GM12878 (cell line): ENCODE measurements at regions not wholly inside any gene's neighbourhood (a gene's known extent, or its start where the extent isn't known, plus 50 kb on each side); places are given as distances from the start of the nearest gene placed in this dataset.

Source experiments
- ATAC-seq: fragments of 200-7000 bp; cut with Tn5 transposase; 3 replicates; pipeline ENCODE4 v1.9.1; 2020; ENCODE audit warnings: mild to moderate bottlenecking, moderate library complexity
- BruUV-seq: library from RNA; stranded (reverse); fragments of 400-500 nt; replicated peaks from 2 replicates; lab custom pipeline; 2021; lab: Mats Ljungman, UMichigan
- CTCF ChIA-PET: fragments of 300-600 bp; sonication (Branson Sonifier 250); formaldehyde crosslinking; extraction: SDS; loops from one replicate; lab custom pipeline; 2021; ENCODE audit warnings: inconsistent platforms; lab: Yijun Ruan, JAX
- POLR2A ChIA-PET: fragments of 350-600 bp; formaldehyde crosslinking; extraction: SDS; loops from one replicate; lab custom pipeline; 2021; ENCODE audit warnings: inconsistent platforms; lab: Charles Lee
- RAD21 ChIA-PET: fragments of 300-600 bp; sonication (Branson Sonifier 250); formaldehyde crosslinking; loops from one replicate; lab custom pipeline; 2023; ENCODE audit warnings: antibody characterized with exemption; ENCODE audit not compliant: unreplicated experiment; lab: Charles Lee
- SMC1A ChIA-PET: fragments of 300-600 bp; sonication (Branson Sonifier 250); formaldehyde crosslinking; loops from one replicate; lab custom pipeline; 2023; ENCODE audit not compliant: unreplicated experiment, uncharacterized antibody; lab: Charles Lee
- DNase-seq: peaks from one replicate; pipeline ENCODE4 v3.0.0-alpha.2; 2011; ENCODE audit warnings: low read depth, low spot score
- FAIRE-seq: peaks from 3 replicates; lab custom pipeline; 2011; peaks lifted over from hg19 to GRCh38; lab: Jason Lieb, UNC
- H2AFZ ChIP-seq: 2 replicates; pipeline ENCODE4 v1.6.0; 2011; ENCODE audit warnings: low read depth, low read length, control low read depth; ENCODE audit not compliant: control insufficient read depth
- H3K27ac ChIP-seq: 2 replicates; pipeline ENCODE4 v1.5.1; 2011; ENCODE audit warnings: control low read depth; ENCODE audit not compliant: control insufficient read depth, insufficient read depth
- H3K27me3 ChIP-seq, 2 experiments: replicated peaks in 1 of 2; 2 replicates each; pipeline versions ENCODE4 v1.6.0 to v1.6.1; 2011; ENCODE audit warnings: low read length in 1 of 2; ENCODE audit not compliant: control insufficient read depth in 2 of 2, insufficient read depth in 2 of 2
- H3K36me3 ChIP-seq, 2 experiments: 2 replicates each; pipeline ENCODE4 v1.5.1; 2011; ENCODE audit warnings: low read length in 1 of 2; ENCODE audit not compliant: control insufficient read depth in 2 of 2, insufficient read depth in 2 of 2
- H3K4me1 ChIP-seq: 2 replicates; pipeline ENCODE4 v1.6.1; 2011; ENCODE audit warnings: mild to moderate bottlenecking, low read length, moderate library complexity, mixed read lengths; ENCODE audit not compliant: control insufficient read depth, insufficient read depth
- H3K4me2 ChIP-seq: 2 replicates; pipeline ENCODE4 v1.6.0; 2011; ENCODE audit warnings: control low read depth; ENCODE audit not compliant: control insufficient read depth, insufficient read depth
- H3K4me3 ChIP-seq: fragments of 200-600 bp; sonication (generic); 2 replicates; pipeline ENCODE4 v1.5.1; 2016
- H3K79me2 ChIP-seq: 2 replicates; pipeline ENCODE4 v1.6.0; 2011; ENCODE audit warnings: low read length; ENCODE audit not compliant: control insufficient read depth, insufficient read depth
- H3K9ac ChIP-seq: 2 replicates; pipeline ENCODE4 v1.8.0; 2011; ENCODE audit warnings: low read length, control low read depth, mixed read lengths; ENCODE audit not compliant: control insufficient read depth, insufficient read depth
- H3K9me3 ChIP-seq: replicated peaks from 3 replicates; pipeline ENCODE4 v1.5.1; 2011; ENCODE audit warnings: mild to moderate bottlenecking, low read length; ENCODE audit not compliant: control insufficient read depth, insufficient read depth
- H4K20me1 ChIP-seq: 2 replicates; pipeline ENCODE4 v1.6.0; 2011; ENCODE audit not compliant: control insufficient read depth, insufficient read depth
- CREB1 ChIP-seq: IDR thresholded peaks from 2 replicates; pipeline ENCODE4 v1.6.1; 2012; ENCODE audit warnings: low read depth, mild to moderate bottlenecking, inconsistent platforms
- HCFC1 ChIP-seq: fragments of 150-350 bp; IDR thresholded peaks from 2 replicates; pipeline ENCODE4 v1.6.1; 2014; ENCODE audit warnings: low read length
- MTA3 ChIP-seq: IDR thresholded peaks from 2 replicates; pipeline ENCODE4 v1.6.1; 2012; ENCODE audit warnings: low read length, inconsistent platforms, borderline replicate concordance
- NRF1 ChIP-seq: conservative IDR thresholded peaks from 2 replicates; pipeline ENCODE4 v1.6.1; 2011; ENCODE audit warnings: mild to moderate bottlenecking, low read depth, low read length, improper control_type of control experiment
- SIN3A ChIP-seq: IDR thresholded peaks from 2 replicates; pipeline ENCODE4 v1.6.1; 2012; ENCODE audit warnings: low read depth, low read length, improper control_type of control experiment
- SP1 ChIP-seq: IDR thresholded peaks from one replicate; pipeline ENCODE4 v1.6.1; 2011; ENCODE audit warnings: low read depth, low read length
- SUZ12 ChIP-seq: fragments of 200-600 bp; sonication (generic); IDR thresholded peaks from one replicate; pipeline ENCODE4 v1.6.1; 2018; ENCODE audit warnings: antibody characterized with exemption, mild to moderate bottlenecking; ENCODE audit not compliant: unreplicated experiment
- ZZZ3 ChIP-seq: IDR thresholded peaks from 2 replicates; pipeline ENCODE4 v1.6.1; 2011; ENCODE audit warnings: low read depth; ENCODE audit not compliant: control insufficient read depth, insufficient read length
- WGBS: methylation state at CpG from one replicate; pipeline ENCODE4 v1.1.6; 2016; ENCODE audit warnings: low lambda C conversion rate; ENCODE audit not compliant: insufficient replicate concordance, insufficient coverage; ENCODE audit errors: missing lambda C conversion rate; 5-methylcytosine and 5-hydroxymethylcytosine counted together
- in situ Hi-C: fragments of 300-500 bp; cut with MboI; formaldehyde crosslinking; loops from 9 replicates; pipeline ENCODE4 v1.14.3; 2018; ENCODE audit warnings: mixed read lengths
- intact Hi-C: fragments of 100-400 bp; cut with micrococcal nuclease; formaldehyde crosslinking; loops from one replicate; pipeline ENCODE4 v1.14.2; 2022; ENCODE audit not compliant: unreplicated experiment
- TF ChIP-seq, protein P1 (sequence below): fragments of 450-650 bp; IDR thresholded peaks from 2 replicates; pipeline ENCODE4 v1.6.1; 2014; ENCODE audit warnings: mild to moderate bottlenecking
- TF ChIP-seq, protein P2 (sequence below): fragments of 450-650 bp; IDR thresholded peaks from 2 replicates; pipeline ENCODE4 v1.6.1; 2018; ENCODE audit warnings: mild to moderate bottlenecking, low read depth, moderate library complexity; ENCODE audit not compliant: partially characterized antibody

DNA sequence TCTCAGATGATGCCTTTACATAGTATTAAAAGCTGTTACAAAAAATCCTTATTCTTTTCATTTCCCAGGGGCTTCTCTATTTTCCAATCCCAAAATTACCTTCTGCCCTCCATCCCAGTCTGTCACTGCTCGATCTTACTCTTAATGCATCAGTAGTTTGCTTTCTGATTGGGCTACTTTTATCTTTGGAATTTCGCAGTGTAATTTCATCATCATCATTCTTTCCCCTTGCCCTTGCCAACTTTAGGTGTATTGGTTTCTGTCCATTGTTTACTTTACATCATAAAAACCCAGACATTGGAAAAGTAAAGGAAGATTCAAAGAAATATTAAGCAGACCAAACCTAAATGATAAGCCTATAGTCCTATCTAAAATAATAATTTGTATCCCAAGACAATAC lies 457.2 kb downstream of the PIK3C3 start:
- ChIA-PET RAD21 (no interaction called here), POLR2A (no interaction called here), CTCF (interaction anchor here (1.3 kb wide), 1 partner anchor 359 kb away, joined by 5 read pairs; no protein-coding TSS in a partner anchor)
- no peaks in the 10 kb centered on the region; the same call in 2 of the 3 replicates for H3K9me3 ChIP-seq
- no peak overlapping the region for H3K4me2 ChIP-seq
- FAIRE-seq (no peak), DNase-seq (no peak)
- H3K4me1 ChIP-seq = no peaks in the 10 kb centered on the region
- WGBS = 18% methylated on average over 2 of the region's 2 CpGs
- H3K27ac ChIP-seq = no peak overlapping the region
- TF ChIP-seq ZZZ3 (no peak), NRF1 (no peak), SIN3A (no peak), SUZ12 (no peak), CREB1 (no peak), SP1 (no peak), HCFC1 (no peak), MTA3 (no peak)
- TF ChIP-seq, protein P1, sequence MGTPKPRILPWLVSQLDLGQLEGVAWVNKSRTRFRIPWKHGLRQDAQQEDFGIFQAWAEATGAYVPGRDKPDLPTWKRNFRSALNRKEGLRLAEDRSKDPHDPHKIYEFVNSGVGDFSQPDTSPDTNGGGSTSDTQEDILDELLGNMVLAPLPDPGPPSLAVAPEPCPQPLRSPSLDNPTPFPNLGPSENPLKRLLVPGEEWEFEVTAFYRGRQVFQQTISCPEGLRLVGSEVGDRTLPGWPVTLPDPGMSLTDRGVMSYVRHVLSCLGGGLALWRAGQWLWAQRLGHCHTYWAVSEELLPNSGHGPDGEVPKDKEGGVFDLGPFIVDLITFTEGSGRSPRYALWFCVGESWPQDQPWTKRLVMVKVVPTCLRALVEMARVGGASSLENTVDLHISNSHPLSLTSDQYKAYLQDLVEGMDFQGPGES = no peak
- TF ChIP-seq, protein P2, sequence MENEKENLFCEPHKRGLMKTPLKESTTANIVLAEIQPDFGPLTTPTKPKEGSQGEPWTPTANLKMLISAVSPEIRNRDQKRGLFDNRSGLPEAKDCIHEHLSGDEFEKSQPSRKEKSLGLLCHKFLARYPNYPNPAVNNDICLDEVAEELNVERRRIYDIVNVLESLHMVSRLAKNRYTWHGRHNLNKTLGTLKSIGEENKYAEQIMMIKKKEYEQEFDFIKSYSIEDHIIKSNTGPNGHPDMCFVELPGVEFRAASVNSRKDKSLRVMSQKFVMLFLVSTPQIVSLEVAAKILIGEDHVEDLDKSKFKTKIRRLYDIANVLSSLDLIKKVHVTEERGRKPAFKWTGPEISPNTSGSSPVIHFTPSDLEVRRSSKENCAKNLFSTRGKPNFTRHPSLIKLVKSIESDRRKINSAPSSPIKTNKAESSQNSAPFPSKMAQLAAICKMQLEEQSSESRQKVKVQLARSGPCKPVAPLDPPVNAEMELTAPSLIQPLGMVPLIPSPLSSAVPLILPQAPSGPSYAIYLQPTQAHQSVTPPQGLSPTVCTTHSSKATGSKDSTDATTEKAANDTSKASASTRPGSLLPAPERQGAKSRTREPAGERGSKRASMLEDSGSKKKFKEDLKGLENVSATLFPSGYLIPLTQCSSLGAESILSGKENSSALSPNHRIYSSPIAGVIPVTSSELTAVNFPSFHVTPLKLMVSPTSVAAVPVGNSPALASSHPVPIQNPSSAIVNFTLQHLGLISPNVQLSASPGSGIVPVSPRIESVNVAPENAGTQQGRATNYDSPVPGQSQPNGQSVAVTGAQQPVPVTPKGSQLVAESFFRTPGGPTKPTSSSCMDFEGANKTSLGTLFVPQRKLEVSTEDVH = no peak
- TF ChIP-seq, all 136 proteins: peak for 0
- SMC1A ChIA-PET = interaction anchor here (1.0 kb wide), 1 partner anchor 298 kb away, joined by 3 read pairs; no protein-coding TSS in a partner anchor
- H4K20me1 ChIP-seq = no peaks in the 10 kb centered on the region
- in situ Hi-C loops (no loop called here), intact Hi-C loops (no loop called here)
- no peak for ATAC-seq
- no peak overlapping the region for H3K9ac ChIP-seq
- no peaks in the 10 kb centered on the region for H3K27me3 ChIP-seq
- no peaks in the 10 kb centered on the region for H3K79me2 ChIP-seq
- no peaks in the 10 kb centered on the region for H3K36me3 ChIP-seq
- no peak overlapping the region for H2AFZ ChIP-seq
- no peak overlapping the region for H3K4me3 ChIP-seq
- no TSS peak for BruUV-seq
